ENCODE measurements at regions not wholly inside any gene's neighbourhood (a gene's known extent, or its start where the extent isn't known, plus 50 kb on each side); places are given as distances from the start of the nearest gene placed in this dataset.

- TF ChIP-seq CTCF (conservative IDR thresholded peaks at IDR 0.05; ENCODE audit: low read depth in 2 of 2) (no peak), EZH2 (IDR thresholded peaks at IDR 0.05; ENCODE audit: low read depth, unreplicated experiment) (no peak), POLR2AphosphoS5 (IDR thresholded peaks at IDR 0.05; ENCODE audit: low read depth) (no peak), ZNF462 (CRISPR knock-in tag; IDR thresholded peaks at IDR 0.05) (no peak), REST (IDR thresholded peaks at IDR 0.05; ENCODE audit: unreplicated experiment) (no peak), CREB1 (CRISPR knock-in tag; IDR thresholded peaks at IDR 0.05; ENCODE audit: low read depth) (no peak), EZH2phosphoT487 (IDR thresholded peaks at IDR 0.05; ENCODE audit: unreplicated experiment) (no peak), ZNF331 (CRISPR knock-in tag; IDR thresholded peaks at IDR 0.05; ENCODE audit: low read depth) (no peak), JUNB (IDR thresholded peaks at IDR 0.05; ENCODE audit: unreplicated experiment) (no peak), ZNF114 (CRISPR knock-in tag; IDR thresholded peaks at IDR 0.05) (no peak), NANOG (IDR thresholded peaks at IDR 0.05; ENCODE audit: borderline replicate concordance) (no peak)
Observed at GRCh38 chr5:92330365-92330764, 947.2 kb upstream of the ARRDC3 start.

Measured in GM23338 (cell line).